Psoas muscle (tissue), 7 donors: ENCODE measurements at regions not wholly inside any gene's neighbourhood (a gene's known extent, or its start where the extent isn't known, plus 50 kb on each side); places are given as distances from the start of the nearest gene placed in this dataset.

Experiments
- ATAC-seq, 4 donors: fragments of 200-7000 bp; cut with Tn5 transposase; one replicate each; pipeline ENCODE4 v1.9.1; 2020; ENCODE audit warnings: moderate library complexity in 3 of 4, mild to moderate bottlenecking in 2 of 4
- DNase-seq, 2 donors: peaks; one replicate each; pipeline ENCODE4 v3.0.0-alpha.2; 2020
- H3K27ac ChIP-seq: fragments of 200-600 bp; one replicate; pipeline ENCODE4 v1.8.0; 2022
- H3K27me3 ChIP-seq, 3 donors: fragments of 200-600 bp in 1 of 3; one replicate each; pipeline versions ENCODE4 v1.6.1 to v1.8.0; 2013 to 2022; ENCODE audit warnings: low read length in 2 of 3, mild to moderate bottlenecking in 2 of 3, moderate library complexity in 1 of 3; ENCODE audit not compliant: insufficient read depth in 3 of 3
- H3K36me3 ChIP-seq, 2 donors: fragments of 200-600 bp in 1 of 2; one replicate each; pipeline versions ENCODE4 v1.6.1 to v1.8.0; 2013 to 2022; ENCODE audit warnings: low read depth in 1 of 2, mild to moderate bottlenecking in 1 of 2, moderate library complexity in 1 of 2; ENCODE audit not compliant: insufficient read depth in 1 of 2
- H3K4me1 ChIP-seq: fragments of 200-600 bp; one replicate; pipeline ENCODE4 v1.8.0; 2022
- H3K4me3 ChIP-seq: fragments of 200-600 bp; one replicate; pipeline ENCODE4 v1.8.0; 2022; ENCODE audit warnings: mild to moderate bottlenecking
- H3K9me3 ChIP-seq: fragments of 200-600 bp; one replicate; pipeline ENCODE4 v1.8.0; 2022
- CTCF ChIP-seq: fragments of 200-600 bp; IDR thresholded peaks from one replicate; pipeline ENCODE4 v1.8.0; 2022; ENCODE audit warnings: antibody characterized with exemption
- WGBS, 3 donors: extraction: QIAGEN DNeasy Blood & Tissue Kit; methylation state at CpG; one replicate each; pipeline versions ENCODE4 v1.1.6 to v1.1.7; 2013; 5-methylcytosine and 5-hydroxymethylcytosine counted together
- intact Hi-C, 2 donors: fragments of 100-400 bp; cut with DNase I; formaldehyde crosslinking; loops; one replicate each; pipeline versions ENCODE4 v1.11.0 to v1.14.2; 2022
- donor health status: healthy with polysubstance abuse.
- donor health status: DM: no; HTN: no; CAD: no; lungs with moderate emphysema.
- donor health status: Bipolar disorder and iron deficiency.
- donor health status: healthy.
- donor health status: DM: yes; HTN: yes; CAD: no.
- donor health status: DM: no; HTN: no; CAD: no.
- donor health status: DM: yes; HTN: yes; CAD: no.

- Histone ChIP-seq H3K4me3 (peak overlapping the region; percentile 59), H3K36me3 (no peaks in the 10 kb centered on the region), H3K27ac (no peak overlapping the region), H3K4me1 (peaks cover 7% of the 10 kb centered on the region), H3K27me3 (peaks cover 11 to 50% (median 19%) of the 10 kb centered on the region in 3 donors), H3K9me3 (no peaks in the 10 kb centered on the region)
- intact Hi-C loops, result no loop called here
- WGBS, 3 donors, result 2 to 5% (median 4%) methylated on average over 75 to 85 of the region's 85 CpGs
- ATAC-seq (peak in 1 of 4 donors; percentile 60), DNase-seq (peak; percentile 43 to 61)
- no peak for TF ChIP-seq CTCF
These were observed 69.0 kb downstream of the CTAGE1 start for GRCh38 chr18:22348521-22349316.

- ATAC-seq (no peak), DNase-seq (no peak)
- H3K4me1 ChIP-seq, result peaks cover 7% of the 10 kb centered on the region
- peaks cover 11 to 50% (median 21%) of the 10 kb centered on the region in 3 donors for H3K27me3 ChIP-seq
- H3K9me3 ChIP-seq, result no peaks in the 10 kb centered on the region
- no peak overlapping the region for H3K27ac ChIP-seq
- H3K4me3 ChIP-seq, result peak overlapping the region; percentile 59
- WGBS, 3 donors, result 18 to 19% (median 18%) methylated on average over 25 to 26 of the region's 26 CpGs
- TF ChIP-seq CTCF, result no peak
- intact Hi-C loops, result no loop called here
- H3K36me3 ChIP-seq, result no peaks in the 10 kb centered on the region
These were observed 69.9 kb downstream of the CTAGE1 start for GRCh38 chr18:22347606-22348511.

DNA sequence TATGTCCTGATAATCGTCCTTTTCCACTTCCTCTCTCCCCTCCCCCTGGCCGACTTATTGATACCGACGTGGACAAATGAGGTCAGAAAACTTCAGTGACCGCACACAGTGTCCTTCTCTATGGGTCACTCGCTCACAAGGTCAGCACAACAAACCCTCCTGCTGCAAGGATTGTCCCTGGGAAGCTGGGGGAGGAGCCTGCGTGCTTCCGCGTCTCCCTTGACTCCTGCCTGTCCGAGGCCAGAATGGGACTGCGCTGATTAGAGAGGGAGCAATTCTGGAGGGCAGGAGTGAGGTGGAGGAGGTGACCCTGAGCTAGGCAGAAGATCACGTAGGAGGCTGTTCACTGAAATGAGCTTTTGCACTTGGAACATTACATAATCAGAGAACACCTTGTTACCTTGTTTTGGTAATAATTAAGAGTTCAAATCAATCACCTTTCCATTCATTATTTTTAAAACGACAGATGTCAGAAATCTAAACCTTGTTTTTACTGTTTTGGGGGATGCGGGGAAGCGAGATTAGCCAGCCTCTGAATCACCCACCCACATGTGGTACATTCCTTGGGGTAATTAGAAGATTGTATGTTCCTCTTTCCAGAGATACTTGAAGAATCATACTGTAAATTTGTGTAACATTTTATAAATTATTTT, 70.6 kb downstream of the CTAGE1 start:
- Histone ChIP-seq H3K9me3 (no peaks in the 10 kb centered on the region), H3K27ac (peak overlapping the region; percentile 28), H3K4me1 (peaks cover 7% of the 10 kb centered on the region), H3K36me3 (no peaks in the 10 kb centered on the region), H3K27me3 (peaks cover 11 to 50% (median 22%) of the 10 kb centered on the region in 3 donors), H3K4me3 (no peak overlapping the region)
- DNase-seq (peak; percentile 59 to 60), ATAC-seq (peak in 3 of 4 donors; percentile 24 to 69 (median 48))
- TF ChIP-seq CTCF, result no peak
- 16 to 19% (median 18%) methylated on average over 15 of the region's 15 CpGs for WGBS, 3 donors
- intact Hi-C loops, result no loop called here

DNA sequence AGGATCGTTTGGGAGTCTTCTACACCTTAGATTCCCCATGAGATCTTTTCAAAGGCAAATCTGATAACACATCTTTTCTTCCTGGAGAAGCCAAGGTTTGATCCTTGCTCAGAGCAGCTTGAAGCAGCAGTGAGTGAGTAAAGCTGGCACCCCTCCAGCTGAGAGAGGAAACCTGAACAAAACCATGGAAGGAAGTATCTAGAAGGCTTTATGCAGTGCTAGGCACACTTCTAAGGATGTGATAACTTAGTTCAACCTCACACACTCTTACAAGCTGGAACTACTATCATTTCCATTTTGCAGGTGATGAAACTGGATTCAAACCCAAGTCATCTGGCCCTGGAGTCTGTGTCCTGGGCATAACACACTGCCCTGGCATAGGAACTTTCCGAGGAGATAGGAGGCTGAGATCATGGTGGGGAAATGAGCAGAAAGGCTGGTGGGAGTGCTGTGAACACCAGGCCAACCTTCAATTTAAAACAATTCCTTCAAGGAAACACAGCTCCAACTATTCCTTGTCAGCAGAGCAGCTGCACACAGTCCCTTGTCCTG, 71.2 kb downstream of the CTAGE1 start:
- TF ChIP-seq CTCF, result no peak
- Histone ChIP-seq H3K4me3 (no peak overlapping the region), H3K4me1 (peaks cover 7% of the 10 kb centered on the region), H3K9me3 (no peaks in the 10 kb centered on the region), H3K27me3 (peaks cover 11 to 50% (median 25%) of the 10 kb centered on the region in 3 donors), H3K36me3 (no peaks in the 10 kb centered on the region), H3K27ac (peak overlapping the region; percentile 28)
- peak; percentile 39 to 50 for DNase-seq
- ATAC-seq, result peak in 2 of 4 donors; percentile 29 to 38
- intact Hi-C loops, result no loop called here
- WGBS, 3 donors, result 17 to 33% (median 28%) methylated on average over 2 of the region's 2 CpGs
